ENCODE measurements at regions not wholly inside any gene's neighbourhood (a gene's known extent, or its start where the extent isn't known, plus 50 kb on each side); places are given as distances from the start of the nearest gene placed in this dataset.

DNA sequence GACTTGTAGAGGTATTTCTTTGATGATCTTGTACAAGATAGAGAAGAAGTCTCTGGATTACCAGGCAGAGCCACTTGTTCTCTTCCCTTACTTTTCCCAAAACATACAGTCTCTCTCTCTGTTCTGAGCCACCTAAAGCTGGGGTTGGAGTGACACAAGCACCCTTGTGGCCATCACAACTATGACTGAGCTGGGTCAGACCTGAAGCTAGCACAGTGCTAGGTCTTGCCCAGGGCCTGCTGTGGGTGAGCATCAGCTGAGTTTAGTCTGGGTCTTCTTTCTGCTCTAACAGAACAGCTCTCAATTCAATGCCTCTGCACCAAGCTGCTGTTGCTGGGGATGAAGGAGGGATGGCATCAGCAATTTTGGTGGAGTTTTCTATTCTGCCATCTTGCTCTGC, 110.2 kb downstream of the HTR1B start:
- TF ChIP-seq POLR2A (IDR thresholded peaks at IDR 0.05; ENCODE audit: low read depth, low read length) (no peak), POLR2AphosphoS5 (IDR thresholded peaks at IDR 0.05; ENCODE audit: low read depth, low read length) (no peak), TAF1 (IDR thresholded peaks at IDR 0.05; ENCODE audit: low read depth, low read length) (no peak), POU2F2 (IDR thresholded peaks at IDR 0.05; ENCODE audit: low read depth, low read length) (no peak), SPI1 (IDR thresholded peaks at IDR 0.05; ENCODE audit: low read depth, low read length) (no peak)

Data from GM12891 (cell line).